ENCODE measurements at regions not wholly inside any gene's neighbourhood (a gene's known extent, or its start where the extent isn't known, plus 50 kb on each side); places are given as distances from the start of the nearest gene placed in this dataset.

DNA sequence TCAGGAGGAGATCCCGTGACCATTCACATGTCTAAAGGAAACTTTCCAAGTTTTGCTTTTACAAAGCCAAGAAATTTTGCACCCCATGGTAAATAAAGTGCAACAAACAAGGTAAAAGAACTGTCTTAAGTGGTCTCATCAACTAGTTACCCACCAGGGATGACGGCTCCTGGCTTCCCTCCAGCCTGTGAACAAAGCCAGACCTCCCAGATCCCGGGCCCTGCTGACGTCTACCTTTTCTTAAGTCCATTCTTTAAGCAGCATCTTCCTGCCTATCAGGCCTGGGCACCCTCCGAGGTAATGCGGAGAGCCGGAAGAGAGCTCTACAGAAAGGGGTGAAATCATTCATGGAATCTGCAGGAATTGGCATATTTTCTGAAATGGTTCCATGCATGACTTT lies 58.0 kb upstream of the DAAM1 start:
- Mint-ChIP-seq H3K27me3 (ENCODE audit: low read depth) (no peaks in the 10 kb centered on the region), H3K4me3 (no peak overlapping the region), H3K36me3 (no peaks in the 10 kb centered on the region), H3K9me3 (no peaks in the 10 kb centered on the region), H3K4me1 (no peaks in the 10 kb centered on the region), H3K27ac (no peak overlapping the region)
- ChIA-PET POLR2A (no interaction called here), CTCF (interaction anchor here (1.4 to 2.6 kb wide), 4 partner anchors 293 to 446 kb away, joined by 4 to 14 read pairs (median 5); partner anchors contain the start of gene CCDC175)
- ATAC-seq (peak; percentile 50; the same call in 1 of the 2 replicates), DNase-seq (ENCODE audit: low spot score) (no peak)
- TF ChIP-seq, protein P1, sequence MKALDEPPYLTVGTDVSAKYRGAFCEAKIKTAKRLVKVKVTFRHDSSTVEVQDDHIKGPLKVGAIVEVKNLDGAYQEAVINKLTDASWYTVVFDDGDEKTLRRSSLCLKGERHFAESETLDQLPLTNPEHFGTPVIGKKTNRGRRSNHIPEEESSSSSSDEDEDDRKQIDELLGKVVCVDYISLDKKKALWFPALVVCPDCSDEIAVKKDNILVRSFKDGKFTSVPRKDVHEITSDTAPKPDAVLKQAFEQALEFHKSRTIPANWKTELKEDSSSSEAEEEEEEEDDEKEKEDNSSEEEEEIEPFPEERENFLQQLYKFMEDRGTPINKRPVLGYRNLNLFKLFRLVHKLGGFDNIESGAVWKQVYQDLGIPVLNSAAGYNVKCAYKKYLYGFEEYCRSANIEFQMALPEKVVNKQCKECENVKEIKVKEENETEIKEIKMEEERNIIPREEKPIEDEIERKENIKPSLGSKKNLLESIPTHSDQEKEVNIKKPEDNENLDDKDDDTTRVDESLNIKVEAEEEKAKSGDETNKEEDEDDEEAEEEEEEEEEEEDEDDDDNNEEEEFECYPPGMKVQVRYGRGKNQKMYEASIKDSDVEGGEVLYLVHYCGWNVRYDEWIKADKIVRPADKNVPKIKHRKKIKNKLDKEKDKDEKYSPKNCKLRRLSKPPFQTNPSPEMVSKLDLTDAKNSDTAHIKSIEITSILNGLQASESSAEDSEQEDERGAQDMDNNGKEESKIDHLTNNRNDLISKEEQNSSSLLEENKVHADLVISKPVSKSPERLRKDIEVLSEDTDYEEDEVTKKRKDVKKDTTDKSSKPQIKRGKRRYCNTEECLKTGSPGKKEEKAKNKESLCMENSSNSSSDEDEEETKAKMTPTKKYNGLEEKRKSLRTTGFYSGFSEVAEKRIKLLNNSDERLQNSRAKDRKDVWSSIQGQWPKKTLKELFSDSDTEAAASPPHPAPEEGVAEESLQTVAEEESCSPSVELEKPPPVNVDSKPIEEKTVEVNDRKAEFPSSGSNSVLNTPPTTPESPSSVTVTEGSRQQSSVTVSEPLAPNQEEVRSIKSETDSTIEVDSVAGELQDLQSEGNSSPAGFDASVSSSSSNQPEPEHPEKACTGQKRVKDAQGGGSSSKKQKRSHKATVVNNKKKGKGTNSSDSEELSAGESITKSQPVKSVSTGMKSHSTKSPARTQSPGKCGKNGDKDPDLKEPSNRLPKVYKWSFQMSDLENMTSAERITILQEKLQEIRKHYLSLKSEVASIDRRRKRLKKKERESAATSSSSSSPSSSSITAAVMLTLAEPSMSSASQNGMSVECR (CRISPR knock-in tag; IDR thresholded peaks at IDR 0.05; ENCODE audit: borderline replicate concordance), result no peak
- TF ChIP-seq TEAD4 (CRISPR knock-in tag; IDR thresholded peaks at IDR 0.05), result no peak
- TF ChIP-seq, protein P2, sequence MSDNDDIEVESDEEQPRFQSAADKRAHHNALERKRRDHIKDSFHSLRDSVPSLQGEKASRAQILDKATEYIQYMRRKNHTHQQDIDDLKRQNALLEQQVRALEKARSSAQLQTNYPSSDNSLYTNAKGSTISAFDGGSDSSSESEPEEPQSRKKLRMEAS (CRISPR knock-in tag; IDR thresholded peaks at IDR 0.05), result no peak
- no peak for TF ChIP-seq EMX1 (CRISPR knock-in tag; IDR thresholded peaks at IDR 0.05)
- TF ChIP-seq, protein P3, sequence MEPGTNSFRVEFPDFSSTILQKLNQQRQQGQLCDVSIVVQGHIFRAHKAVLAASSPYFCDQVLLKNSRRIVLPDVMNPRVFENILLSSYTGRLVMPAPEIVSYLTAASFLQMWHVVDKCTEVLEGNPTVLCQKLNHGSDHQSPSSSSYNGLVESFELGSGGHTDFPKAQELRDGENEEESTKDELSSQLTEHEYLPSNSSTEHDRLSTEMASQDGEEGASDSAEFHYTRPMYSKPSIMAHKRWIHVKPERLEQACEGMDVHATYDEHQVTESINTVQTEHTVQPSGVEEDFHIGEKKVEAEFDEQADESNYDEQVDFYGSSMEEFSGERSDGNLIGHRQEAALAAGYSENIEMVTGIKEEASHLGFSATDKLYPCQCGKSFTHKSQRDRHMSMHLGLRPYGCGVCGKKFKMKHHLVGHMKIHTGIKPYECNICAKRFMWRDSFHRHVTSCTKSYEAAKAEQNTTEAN (CRISPR knock-in tag; IDR thresholded peaks at IDR 0.05), result no peak
- TF ChIP-seq NFYB (CRISPR knock-in tag; conservative IDR thresholded peaks at IDR 0.05; ENCODE audit: low read depth), result no peak
- no peak for TF ChIP-seq ZNF121 (CRISPR knock-in tag; IDR thresholded peaks at IDR 0.05)
- TF ChIP-seq, protein P4, sequence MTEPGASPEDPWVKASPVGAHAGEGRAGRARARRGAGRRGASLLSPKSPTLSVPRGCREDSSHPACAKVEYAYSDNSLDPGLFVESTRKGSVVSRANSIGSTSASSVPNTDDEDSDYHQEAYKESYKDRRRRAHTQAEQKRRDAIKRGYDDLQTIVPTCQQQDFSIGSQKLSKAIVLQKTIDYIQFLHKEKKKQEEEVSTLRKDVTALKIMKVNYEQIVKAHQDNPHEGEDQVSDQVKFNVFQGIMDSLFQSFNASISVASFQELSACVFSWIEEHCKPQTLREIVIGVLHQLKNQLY (CRISPR knock-in tag; IDR thresholded peaks at IDR 0.05), result no peak
- TF ChIP-seq, protein P5, sequence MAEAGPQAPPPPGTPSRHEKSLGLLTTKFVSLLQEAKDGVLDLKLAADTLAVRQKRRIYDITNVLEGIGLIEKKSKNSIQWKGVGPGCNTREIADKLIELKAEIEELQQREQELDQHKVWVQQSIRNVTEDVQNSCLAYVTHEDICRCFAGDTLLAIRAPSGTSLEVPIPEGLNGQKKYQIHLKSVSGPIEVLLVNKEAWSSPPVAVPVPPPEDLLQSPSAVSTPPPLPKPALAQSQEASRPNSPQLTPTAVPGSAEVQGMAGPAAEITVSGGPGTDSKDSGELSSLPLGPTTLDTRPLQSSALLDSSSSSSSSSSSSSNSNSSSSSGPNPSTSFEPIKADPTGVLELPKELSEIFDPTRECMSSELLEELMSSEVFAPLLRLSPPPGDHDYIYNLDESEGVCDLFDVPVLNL (CRISPR knock-in tag; IDR thresholded peaks at IDR 0.05; ENCODE audit: borderline replicate concordance, low read depth), result no peak
- no peak for TF ChIP-seq MYBL2 (CRISPR knock-in tag; IDR thresholded peaks at IDR 0.05)
- TF ChIP-seq, protein P6, sequence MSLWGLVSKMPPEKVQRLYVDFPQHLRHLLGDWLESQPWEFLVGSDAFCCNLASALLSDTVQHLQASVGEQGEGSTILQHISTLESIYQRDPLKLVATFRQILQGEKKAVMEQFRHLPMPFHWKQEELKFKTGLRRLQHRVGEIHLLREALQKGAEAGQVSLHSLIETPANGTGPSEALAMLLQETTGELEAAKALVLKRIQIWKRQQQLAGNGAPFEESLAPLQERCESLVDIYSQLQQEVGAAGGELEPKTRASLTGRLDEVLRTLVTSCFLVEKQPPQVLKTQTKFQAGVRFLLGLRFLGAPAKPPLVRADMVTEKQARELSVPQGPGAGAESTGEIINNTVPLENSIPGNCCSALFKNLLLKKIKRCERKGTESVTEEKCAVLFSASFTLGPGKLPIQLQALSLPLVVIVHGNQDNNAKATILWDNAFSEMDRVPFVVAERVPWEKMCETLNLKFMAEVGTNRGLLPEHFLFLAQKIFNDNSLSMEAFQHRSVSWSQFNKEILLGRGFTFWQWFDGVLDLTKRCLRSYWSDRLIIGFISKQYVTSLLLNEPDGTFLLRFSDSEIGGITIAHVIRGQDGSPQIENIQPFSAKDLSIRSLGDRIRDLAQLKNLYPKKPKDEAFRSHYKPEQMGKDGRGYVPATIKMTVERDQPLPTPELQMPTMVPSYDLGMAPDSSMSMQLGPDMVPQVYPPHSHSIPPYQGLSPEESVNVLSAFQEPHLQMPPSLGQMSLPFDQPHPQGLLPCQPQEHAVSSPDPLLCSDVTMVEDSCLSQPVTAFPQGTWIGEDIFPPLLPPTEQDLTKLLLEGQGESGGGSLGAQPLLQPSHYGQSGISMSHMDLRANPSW (CRISPR knock-in tag; conservative IDR thresholded peaks at IDR 0.05; ENCODE audit: low read depth), result no peak
- TF ChIP-seq NR3C1 (CRISPR knock-in tag; conservative IDR thresholded peaks at IDR 0.05; ENCODE audit: low read depth), result no peak
- TF ChIP-seq PRRX2 (CRISPR knock-in tag; IDR thresholded peaks at IDR 0.05), result no peak
- no peak for TF ChIP-seq ESRRA (CRISPR knock-in tag; IDR thresholded peaks at IDR 0.05; ENCODE audit: borderline replicate concordance)
- TF ChIP-seq, protein P7, sequence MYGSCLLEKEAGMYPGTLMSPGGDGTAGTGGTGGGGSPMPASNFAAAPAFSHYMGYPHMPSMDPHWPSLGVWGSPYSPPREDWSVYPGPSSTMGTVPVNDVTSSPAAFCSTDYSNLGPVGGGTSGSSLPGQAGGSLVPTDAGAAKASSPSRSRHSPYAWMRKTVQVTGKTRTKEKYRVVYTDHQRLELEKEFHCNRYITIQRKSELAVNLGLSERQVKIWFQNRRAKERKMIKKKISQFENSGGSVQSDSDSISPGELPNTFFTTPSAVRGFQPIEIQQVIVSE (CRISPR knock-in tag; IDR thresholded peaks at IDR 0.05; ENCODE audit: borderline replicate concordance), result no peak
